HCT116 (cell line): ENCODE measurements at regions not wholly inside any gene's neighbourhood (a gene's known extent, or its start where the extent isn't known, plus 50 kb on each side); places are given as distances from the start of the nearest gene placed in this dataset.

Source experiments
- ATAC-seq: fragments of 200-7000 bp; cut with Tn5 transposase; 2 replicates; pipeline ENCODE4 v1.9.1; 2020; ENCODE audit warnings: mild to moderate bottlenecking, moderate library complexity
- BruUV-seq: library from RNA; stranded (reverse); fragments of 400-500 nt; replicated peaks from 2 replicates; lab custom pipeline; 2021; lab: Mats Ljungman, UMichigan
- CTCF ChIA-PET: fragments of 300-600 bp; sonication (Branson Sonifier 250); formaldehyde crosslinking; loops from one replicate; lab custom pipeline; 2021; ENCODE audit warnings: antibody characterized with exemption; lab: Charles Lee
- POLR2A ChIA-PET: fragments of 300-600, 350-600 bp; sonication (Branson Sonifier 250); formaldehyde crosslinking; loops from one replicate; lab custom pipeline; 2021; ENCODE audit warnings: antibody characterized with exemption; lab: Charles Lee
- RAD21 ChIA-PET, 2 experiments: fragments of 300-600 bp; sonication (Branson Sonifier 250); formaldehyde crosslinking; loops; one replicate each; lab custom pipeline; 2023; ENCODE audit warnings: low total read pairs in 2 of 2; ENCODE audit not compliant: uncharacterized antibody in 2 of 2, unreplicated experiment in 2 of 2, low non-redundant PET in 1 of 2; lab: Charles Lee
- DNase-seq: peaks from one replicate; pipeline ENCODE4 v3.0.0-alpha.2; 2010; ENCODE audit warnings: low read depth, low spot score
- H2AFZ ChIP-seq: fragments of 200-600 bp; shearing (Covaris generic), sonication (generic); 2 replicates; pipeline ENCODE4 v1.6.1; 2017; ENCODE audit warnings: low read depth, mixed run types, mixed read lengths, antibody characterized with exemption, low read length; ENCODE audit not compliant: poor library complexity, severe bottlenecking
- H3K27ac ChIP-seq: 2 replicates; pipeline ENCODE4 v1.5.1; 2012; ENCODE audit warnings: low read depth, low read length
- H3K27me3 ChIP-seq: fragments of 200-600 bp; sonication (generic); 2 replicates; pipeline ENCODE4 v1.6.1; 2016; ENCODE audit warnings: mixed run types, low read length, mixed read lengths; ENCODE audit not compliant: insufficient read depth
- H3K36me3 ChIP-seq, 2 experiments: fragments of 200-500 bp in 1 of 2; fragments of 200-600 bp in 1 of 2; sonication (Bioruptor generic) in 1 of 2; sonication (generic) in 1 of 2; 2 replicates each; pipeline versions ENCODE4 v1.5.1 to v1.6.1; 2014 to 2016; ENCODE audit warnings: low read length in 2 of 2, inconsistent platforms in 1 of 2, mixed read lengths in 1 of 2, mixed run types in 1 of 2; ENCODE audit not compliant: insufficient read depth in 2 of 2, control insufficient read depth in 1 of 2
- H3K4me1 ChIP-seq, 2 experiments: fragments of 200-600 bp in 1 of 2; sonication (generic) in 1 of 2; 2 replicates each; pipeline versions ENCODE4 v1.5.1 to v1.6.1; 2012 to 2017; ENCODE audit warnings: low read length in 2 of 2, inconsistent platforms in 1 of 2, mild to moderate bottlenecking in 1 of 2, mixed read lengths in 1 of 2, mixed run types in 1 of 2, moderate library complexity in 1 of 2; ENCODE audit not compliant: insufficient read depth in 2 of 2, control insufficient read depth in 1 of 2
- H3K4me2 ChIP-seq: fragments of 200-600 bp; sonication (generic); 2 replicates; pipeline ENCODE4 v1.6.1; 2017; ENCODE audit warnings: mixed run types, low read length, mixed read lengths
- H3K4me3 ChIP-seq, 2 experiments: fragments of 200-600 bp in 1 of 2; sonication (generic) in 1 of 2; replicated peaks in 1 of 2; 2 replicates each; pipeline ENCODE4 v1.5.1; 2011 to 2016; ENCODE audit warnings: low read length in 2 of 2, control low read depth in 1 of 2, low read depth in 1 of 2, mild to moderate bottlenecking in 1 of 2, mixed read lengths in 1 of 2, mixed run types in 1 of 2
- H3K79me2 ChIP-seq: fragments of 200-600 bp; sonication (generic); 2 replicates; pipeline ENCODE4 v1.6.1; 2017; ENCODE audit warnings: mild to moderate bottlenecking, mixed run types, low read length, moderate library complexity, mixed read lengths; ENCODE audit not compliant: insufficient read depth
- H3K9ac ChIP-seq: fragments of 200-600 bp; sonication (generic); 2 replicates; pipeline ENCODE4 v1.6.1; 2016; ENCODE audit warnings: low read length, mixed read lengths
- H3K9me2 ChIP-seq: fragments of 200-600 bp; sonication (generic), shearing (Covaris generic); 2 replicates; pipeline ENCODE4 v1.6.1; 2017; ENCODE audit warnings: mixed run types, mild to moderate bottlenecking, moderate library complexity; ENCODE audit not compliant: insufficient read depth
- H3K9me3 ChIP-seq, 2 experiments: fragments of 200-500 bp in 1 of 2; fragments of 200-600 bp in 1 of 2; sonication (Bioruptor generic) in 1 of 2; sonication (generic) in 1 of 2; 2 replicates each; pipeline ENCODE4 v1.6.1; 2014 to 2017; ENCODE audit warnings: low read length in 2 of 2, mixed read lengths in 2 of 2, inconsistent platforms in 1 of 2, low read depth in 1 of 2, mild to moderate bottlenecking in 1 of 2, mixed run types in 1 of 2, moderate library complexity in 1 of 2; ENCODE audit not compliant: control insufficient read depth in 1 of 2, insufficient read depth in 1 of 2
- H4K20me1 ChIP-seq: fragments of 200-600 bp; sonication (generic), shearing (Covaris generic); 2 replicates; pipeline ENCODE4 v1.6.1; 2017; ENCODE audit warnings: mixed run types, mild to moderate bottlenecking, moderate library complexity; ENCODE audit not compliant: insufficient read depth
- CEBPB ChIP-seq: IDR thresholded peaks from 2 replicates; pipeline ENCODE4 v1.6.1; 2012; ENCODE audit warnings: low read depth
- EGR1 ChIP-seq: IDR thresholded peaks from 2 replicates; pipeline ENCODE4 v1.6.1; 2012; ENCODE audit warnings: low read depth
- EZH2phosphoT487 ChIP-seq: fragments of 200-600 bp; IDR thresholded peaks from 2 replicates; pipeline ENCODE4 v1.6.1; 2018; ENCODE audit warnings: antibody characterized with exemption, borderline replicate concordance
- FOSL1 ChIP-seq: IDR thresholded peaks from 2 replicates; pipeline ENCODE4 v1.6.1; 2012; ENCODE audit warnings: low read depth
- POLR2A ChIP-seq: IDR thresholded peaks from 2 replicates; pipeline ENCODE4 v1.7.0; 2011; ENCODE audit warnings: borderline replicate concordance; ENCODE audit not compliant: insufficient read depth, insufficient read length; ENCODE audit errors: extremely low read depth
- POLR2AphosphoS5 ChIP-seq: IDR thresholded peaks from 2 replicates; pipeline ENCODE4 v1.6.1; 2011; ENCODE audit warnings: mild to moderate bottlenecking, low read depth, low read length, moderate library complexity
- RAD21 ChIP-seq: IDR thresholded peaks from 2 replicates; pipeline ENCODE4 v1.6.1; 2012; ENCODE audit warnings: low read depth, mild to moderate bottlenecking
- SP1 ChIP-seq: IDR thresholded peaks from 2 replicates; pipeline ENCODE4 v1.6.1; 2012; ENCODE audit warnings: low read depth
- SRF ChIP-seq: IDR thresholded peaks from 2 replicates; pipeline ENCODE4 v1.6.1; 2012; ENCODE audit warnings: low read depth
- ZFX ChIP-seq: fragments of 450-650 bp; IDR thresholded peaks from 2 replicates; pipeline ENCODE4 v1.6.1; 2017
- ZNF274 ChIP-seq: fragments of 200-500 bp; sonication (Bioruptor generic); IDR thresholded peaks from 2 replicates; pipeline ENCODE4 v1.6.1; 2014; ENCODE audit warnings: mild to moderate bottlenecking, low read depth, low read length, inconsistent platforms
- intact Hi-C: fragments of 100-400 bp; cut with micrococcal nuclease; formaldehyde crosslinking; loops from 2 replicates; pipeline ENCODE4 v1.10.0; 2022
- TF ChIP-seq, protein P1 (sequence below): IDR thresholded peaks from 2 replicates; pipeline ENCODE4 v1.6.1; 2011; ENCODE audit warnings: mild to moderate bottlenecking, low read length, moderate library complexity; ENCODE audit not compliant: insufficient replicate concordance; ENCODE audit errors: extremely low read depth
- TF ChIP-seq, protein P2 (sequence below), 3 experiments: fragments of 200-600 bp in 1 of 3; sonication (generic) in 1 of 3; IDR thresholded peaks in 2 of 3; conservative IDR thresholded peaks in 1 of 3; 2 replicates each; pipeline ENCODE4 v1.5.1; 2012 to 2017; ENCODE audit warnings: low read depth in 2 of 3, low read length in 2 of 3, antibody characterized with exemption in 1 of 3, borderline replicate concordance in 1 of 3, control low read depth in 1 of 3, mild to moderate bottlenecking in 1 of 3, mixed read lengths in 1 of 3, mixed run types in 1 of 3, moderate library complexity in 1 of 3; ENCODE audit not compliant: insufficient read depth in 1 of 3
- TF ChIP-seq, protein P3 (sequence below): IDR thresholded peaks from 2 replicates; pipeline ENCODE4 v1.6.1; 2012; ENCODE audit warnings: low read depth

DNA sequence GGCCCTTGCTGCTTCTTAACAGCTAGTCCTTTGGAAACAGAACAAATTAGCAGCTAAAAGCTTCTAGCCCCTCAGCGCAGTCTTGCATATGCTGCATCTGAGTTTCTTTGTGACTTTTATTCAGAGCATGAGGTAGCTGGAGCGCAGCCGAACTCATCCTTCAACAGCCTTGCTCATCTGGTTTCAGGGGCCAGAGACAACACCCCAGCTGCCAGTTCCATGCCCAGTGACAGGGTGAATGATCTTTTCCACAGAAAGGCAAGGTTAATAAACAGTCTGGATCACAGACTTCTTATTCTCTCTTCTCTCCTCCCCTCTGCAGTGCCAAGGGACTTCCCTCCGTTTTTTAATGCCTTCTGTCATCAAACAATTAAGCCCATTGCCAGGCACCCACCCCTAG lies 216.6 kb upstream of the INTU start:
- ChIA-PET POLR2A (no interaction called here), CTCF (no interaction called here)

More for the DNA sequence above, 216.6 kb upstream of the INTU start:
- Histone ChIP-seq H3K79me2 (no peaks in the 10 kb centered on the region), H3K9me3 (no peaks in the 10 kb centered on the region), H3K4me1 (no peaks in the 10 kb centered on the region), H4K20me1 (no peaks in the 10 kb centered on the region), H3K27me3 (no peaks in the 10 kb centered on the region), H3K4me2 (no peak overlapping the region), H3K36me3 (no peaks in the 10 kb centered on the region), H2AFZ (no peak overlapping the region), H3K9me2 (no peaks in the 10 kb centered on the region), H3K27ac (no peak overlapping the region), H3K4me3 (no peak overlapping the region), H3K9ac (no peak overlapping the region)
- DNase-seq (no peak), ATAC-seq (no peak)
- intact Hi-C loops: no loop called here
- RAD21 ChIA-PET: no interaction called here
- TF ChIP-seq, protein P1, sequence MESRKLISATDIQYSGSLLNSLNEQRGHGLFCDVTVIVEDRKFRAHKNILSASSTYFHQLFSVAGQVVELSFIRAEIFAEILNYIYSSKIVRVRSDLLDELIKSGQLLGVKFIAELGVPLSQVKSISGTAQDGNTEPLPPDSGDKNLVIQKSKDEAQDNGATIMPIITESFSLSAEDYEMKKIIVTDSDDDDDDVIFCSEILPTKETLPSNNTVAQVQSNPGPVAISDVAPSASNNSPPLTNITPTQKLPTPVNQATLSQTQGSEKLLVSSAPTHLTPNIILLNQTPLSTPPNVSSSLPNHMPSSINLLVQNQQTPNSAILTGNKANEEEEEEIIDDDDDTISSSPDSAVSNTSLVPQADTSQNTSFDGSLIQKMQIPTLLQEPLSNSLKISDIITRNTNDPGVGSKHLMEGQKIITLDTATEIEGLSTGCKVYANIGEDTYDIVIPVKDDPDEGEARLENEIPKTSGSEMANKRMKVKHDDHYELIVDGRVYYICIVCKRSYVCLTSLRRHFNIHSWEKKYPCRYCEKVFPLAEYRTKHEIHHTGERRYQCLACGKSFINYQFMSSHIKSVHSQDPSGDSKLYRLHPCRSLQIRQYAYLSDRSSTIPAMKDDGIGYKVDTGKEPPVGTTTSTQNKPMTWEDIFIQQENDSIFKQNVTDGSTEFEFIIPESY: no peak
- TF ChIP-seq POLR2AphosphoS5 (no peak), CEBPB (no peak), ZFX (no peak), EGR1 (no peak), POLR2A (no peak), SP1 (no peak), FOSL1 (no peak), EZH2phosphoT487 (no peak), RAD21 (no peak), ZNF274 (no peak), SRF (no peak)
- TF ChIP-seq, protein P2, sequence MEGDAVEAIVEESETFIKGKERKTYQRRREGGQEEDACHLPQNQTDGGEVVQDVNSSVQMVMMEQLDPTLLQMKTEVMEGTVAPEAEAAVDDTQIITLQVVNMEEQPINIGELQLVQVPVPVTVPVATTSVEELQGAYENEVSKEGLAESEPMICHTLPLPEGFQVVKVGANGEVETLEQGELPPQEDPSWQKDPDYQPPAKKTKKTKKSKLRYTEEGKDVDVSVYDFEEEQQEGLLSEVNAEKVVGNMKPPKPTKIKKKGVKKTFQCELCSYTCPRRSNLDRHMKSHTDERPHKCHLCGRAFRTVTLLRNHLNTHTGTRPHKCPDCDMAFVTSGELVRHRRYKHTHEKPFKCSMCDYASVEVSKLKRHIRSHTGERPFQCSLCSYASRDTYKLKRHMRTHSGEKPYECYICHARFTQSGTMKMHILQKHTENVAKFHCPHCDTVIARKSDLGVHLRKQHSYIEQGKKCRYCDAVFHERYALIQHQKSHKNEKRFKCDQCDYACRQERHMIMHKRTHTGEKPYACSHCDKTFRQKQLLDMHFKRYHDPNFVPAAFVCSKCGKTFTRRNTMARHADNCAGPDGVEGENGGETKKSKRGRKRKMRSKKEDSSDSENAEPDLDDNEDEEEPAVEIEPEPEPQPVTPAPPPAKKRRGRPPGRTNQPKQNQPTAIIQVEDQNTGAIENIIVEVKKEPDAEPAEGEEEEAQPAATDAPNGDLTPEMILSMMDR (IDR thresholded peaks at IDR 0.05 in 2 of 3, conservative IDR thresholded peaks at IDR 0.05 in 1 of 3; ENCODE audit: borderline replicate concordance in 1 of 3, insufficient read depth in 1 of 3, low read depth in 2 of 3, low read length in 2 of 3): no peak
- TF ChIP-seq, protein P3, sequence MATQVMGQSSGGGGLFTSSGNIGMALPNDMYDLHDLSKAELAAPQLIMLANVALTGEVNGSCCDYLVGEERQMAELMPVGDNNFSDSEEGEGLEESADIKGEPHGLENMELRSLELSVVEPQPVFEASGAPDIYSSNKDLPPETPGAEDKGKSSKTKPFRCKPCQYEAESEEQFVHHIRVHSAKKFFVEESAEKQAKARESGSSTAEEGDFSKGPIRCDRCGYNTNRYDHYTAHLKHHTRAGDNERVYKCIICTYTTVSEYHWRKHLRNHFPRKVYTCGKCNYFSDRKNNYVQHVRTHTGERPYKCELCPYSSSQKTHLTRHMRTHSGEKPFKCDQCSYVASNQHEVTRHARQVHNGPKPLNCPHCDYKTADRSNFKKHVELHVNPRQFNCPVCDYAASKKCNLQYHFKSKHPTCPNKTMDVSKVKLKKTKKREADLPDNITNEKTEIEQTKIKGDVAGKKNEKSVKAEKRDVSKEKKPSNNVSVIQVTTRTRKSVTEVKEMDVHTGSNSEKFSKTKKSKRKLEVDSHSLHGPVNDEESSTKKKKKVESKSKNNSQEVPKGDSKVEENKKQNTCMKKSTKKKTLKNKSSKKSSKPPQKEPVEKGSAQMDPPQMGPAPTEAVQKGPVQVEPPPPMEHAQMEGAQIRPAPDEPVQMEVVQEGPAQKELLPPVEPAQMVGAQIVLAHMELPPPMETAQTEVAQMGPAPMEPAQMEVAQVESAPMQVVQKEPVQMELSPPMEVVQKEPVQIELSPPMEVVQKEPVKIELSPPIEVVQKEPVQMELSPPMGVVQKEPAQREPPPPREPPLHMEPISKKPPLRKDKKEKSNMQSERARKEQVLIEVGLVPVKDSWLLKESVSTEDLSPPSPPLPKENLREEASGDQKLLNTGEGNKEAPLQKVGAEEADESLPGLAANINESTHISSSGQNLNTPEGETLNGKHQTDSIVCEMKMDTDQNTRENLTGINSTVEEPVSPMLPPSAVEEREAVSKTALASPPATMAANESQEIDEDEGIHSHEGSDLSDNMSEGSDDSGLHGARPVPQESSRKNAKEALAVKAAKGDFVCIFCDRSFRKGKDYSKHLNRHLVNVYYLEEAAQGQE: no peak
- no TSS peak for BruUV-seq
